ENCODE measurements at regions not wholly inside any gene's neighbourhood (a gene's known extent, or its start where the extent isn't known, plus 50 kb on each side); places are given as distances from the start of the nearest gene placed in this dataset.

- TF ChIP-seq RAD21 (IDR thresholded peaks at IDR 0.05; ENCODE audit: low read depth): no peak
- TF ChIP-seq CEBPB (IDR thresholded peaks at IDR 0.05): no peak
- no peak for TF ChIP-seq TAF1 (IDR thresholded peaks at IDR 0.05; ENCODE audit: low read depth)
- TF ChIP-seq TEAD4 (IDR thresholded peaks at IDR 0.05): no peak
- no peak for TF ChIP-seq EGR1 (IDR thresholded peaks at IDR 0.05)
- no peak for TF ChIP-seq CREB1 (IDR thresholded peaks at IDR 0.05; ENCODE audit: low read depth)
- TF ChIP-seq, protein P1, sequence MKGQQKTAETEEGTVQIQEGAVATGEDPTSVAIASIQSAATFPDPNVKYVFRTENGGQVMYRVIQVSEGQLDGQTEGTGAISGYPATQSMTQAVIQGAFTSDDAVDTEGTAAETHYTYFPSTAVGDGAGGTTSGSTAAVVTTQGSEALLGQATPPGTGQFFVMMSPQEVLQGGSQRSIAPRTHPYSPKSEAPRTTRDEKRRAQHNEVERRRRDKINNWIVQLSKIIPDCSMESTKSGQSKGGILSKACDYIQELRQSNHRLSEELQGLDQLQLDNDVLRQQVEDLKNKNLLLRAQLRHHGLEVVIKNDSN (IDR thresholded peaks at IDR 0.05): no peak
- TF ChIP-seq EP300 (IDR thresholded peaks at IDR 0.05; ENCODE audit: borderline replicate concordance): no peak
- no peak for TF ChIP-seq NFIC (IDR thresholded peaks at IDR 0.05)
Observed at GRCh38 chr2:56088411-56088810, 95.4 kb upstream of the CCDC85A start.

- no peak for TF ChIP-seq REST (IDR thresholded peaks at IDR 0.05; ENCODE audit: low read depth)
- TF ChIP-seq TCF12 (IDR thresholded peaks at IDR 0.05; ENCODE audit: low read depth): no peak
- TF ChIP-seq EP300 (IDR thresholded peaks at IDR 0.05; ENCODE audit: borderline replicate concordance): no peak
- TF ChIP-seq TEAD4 (IDR thresholded peaks at IDR 0.05): no peak
- TF ChIP-seq CEBPB (IDR thresholded peaks at IDR 0.05): no peak
- TF ChIP-seq, protein P1 (IDR thresholded peaks at IDR 0.05): no peak
- no peak for TF ChIP-seq EGR1 (IDR thresholded peaks at IDR 0.05)
- TF ChIP-seq NFIC (IDR thresholded peaks at IDR 0.05): no peak
- no peak for TF ChIP-seq ZBTB7A (IDR thresholded peaks at IDR 0.05; ENCODE audit: low read depth)
- TF ChIP-seq FOXM1 (IDR thresholded peaks at IDR 0.05; ENCODE audit: borderline replicate concordance, low read depth): no peak
- TF ChIP-seq CREB1 (IDR thresholded peaks at IDR 0.05; ENCODE audit: low read depth): no peak
- TF ChIP-seq YY1 (IDR thresholded peaks at IDR 0.05; ENCODE audit: low read depth): no peak
- TF ChIP-seq TAF1 (IDR thresholded peaks at IDR 0.05; ENCODE audit: low read depth): no peak
- TF ChIP-seq MAX (IDR thresholded peaks at IDR 0.05): no peak
- TF ChIP-seq RAD21 (IDR thresholded peaks at IDR 0.05; ENCODE audit: low read depth): no peak
Observed at GRCh38 chr2:56089931-56090330, 93.9 kb upstream of the CCDC85A start.

DNA sequence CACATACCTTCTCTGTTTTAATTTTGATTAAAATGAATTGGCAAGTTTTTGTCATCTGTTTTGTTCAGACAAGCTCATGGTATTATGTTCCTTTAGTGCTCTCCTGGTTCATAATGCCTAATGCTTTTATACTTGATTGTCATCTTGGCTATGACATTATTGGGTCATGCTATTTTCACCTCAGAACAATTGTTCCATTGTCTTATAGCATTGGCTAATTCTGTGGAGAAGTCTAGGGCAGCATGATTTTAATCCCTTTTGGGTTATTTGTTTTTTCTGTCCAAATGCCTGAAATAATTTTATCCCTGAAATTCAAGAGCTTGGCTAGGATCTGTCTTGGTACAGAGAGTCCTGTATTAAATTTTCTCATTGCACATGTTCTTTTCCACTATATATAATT is 83.8 kb upstream of the CCDC85A start:
- TF ChIP-seq, protein P1 (IDR thresholded peaks at IDR 0.05): no peak
- no peak for TF ChIP-seq NFIC (IDR thresholded peaks at IDR 0.05)
- TF ChIP-seq TCF12 (IDR thresholded peaks at IDR 0.05; ENCODE audit: low read depth): no peak
- TF ChIP-seq REST (IDR thresholded peaks at IDR 0.05; ENCODE audit: low read depth): no peak
- TF ChIP-seq FOXM1 (IDR thresholded peaks at IDR 0.05; ENCODE audit: borderline replicate concordance, low read depth): no peak
- TF ChIP-seq ZBTB7A (IDR thresholded peaks at IDR 0.05; ENCODE audit: low read depth): no peak

- TF ChIP-seq, protein P1 (IDR thresholded peaks at IDR 0.05): no peak
Observed at GRCh38 chr2:56100791-56101312, 82.9 kb upstream of the CCDC85A start.

DNA sequence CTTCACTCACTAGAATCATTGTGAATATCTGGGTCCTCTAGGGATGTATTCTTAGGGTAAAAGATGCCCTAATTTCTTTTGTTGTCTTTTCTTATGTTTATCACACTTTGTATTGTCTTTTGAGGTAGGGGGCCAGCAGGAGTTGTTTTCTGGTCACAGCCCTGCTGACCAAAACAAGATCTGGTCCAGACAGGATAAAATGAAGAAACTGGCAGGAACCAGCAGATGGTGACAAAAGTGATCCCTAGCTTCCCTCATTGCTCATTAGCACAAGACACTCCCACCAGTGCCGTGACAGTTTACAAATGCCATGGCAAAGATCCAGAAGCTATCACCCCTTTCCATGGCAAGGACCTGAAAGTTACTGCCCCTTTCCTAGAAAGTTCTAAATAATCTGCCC is 81.7 kb upstream of the CCDC85A start:
- TF ChIP-seq, protein P1 (IDR thresholded peaks at IDR 0.05): no peak
- TF ChIP-seq TAF1 (IDR thresholded peaks at IDR 0.05; ENCODE audit: low read depth) (no peak), MAX (IDR thresholded peaks at IDR 0.05) (no peak), EGR1 (IDR thresholded peaks at IDR 0.05) (no peak), YY1 (IDR thresholded peaks at IDR 0.05; ENCODE audit: low read depth) (no peak), ZBTB7A (IDR thresholded peaks at IDR 0.05; ENCODE audit: low read depth) (no peak), TCF12 (IDR thresholded peaks at IDR 0.05; ENCODE audit: low read depth) (no peak), REST (IDR thresholded peaks at IDR 0.05; ENCODE audit: low read depth) (no peak), CEBPB (IDR thresholded peaks at IDR 0.05) (no peak), FOXM1 (IDR thresholded peaks at IDR 0.05; ENCODE audit: borderline replicate concordance, low read depth) (no peak), EP300 (IDR thresholded peaks at IDR 0.05; ENCODE audit: borderline replicate concordance) (no peak), TEAD4 (IDR thresholded peaks at IDR 0.05) (no peak), NFIC (IDR thresholded peaks at IDR 0.05) (no peak), RAD21 (IDR thresholded peaks at IDR 0.05; ENCODE audit: low read depth) (no peak), CREB1 (IDR thresholded peaks at IDR 0.05; ENCODE audit: low read depth) (no peak)
